ENCODE measurements at regions not wholly inside any gene's neighbourhood (a gene's known extent, or its start where the extent isn't known, plus 50 kb on each side); places are given as distances from the start of the nearest gene placed in this dataset.

DNA sequence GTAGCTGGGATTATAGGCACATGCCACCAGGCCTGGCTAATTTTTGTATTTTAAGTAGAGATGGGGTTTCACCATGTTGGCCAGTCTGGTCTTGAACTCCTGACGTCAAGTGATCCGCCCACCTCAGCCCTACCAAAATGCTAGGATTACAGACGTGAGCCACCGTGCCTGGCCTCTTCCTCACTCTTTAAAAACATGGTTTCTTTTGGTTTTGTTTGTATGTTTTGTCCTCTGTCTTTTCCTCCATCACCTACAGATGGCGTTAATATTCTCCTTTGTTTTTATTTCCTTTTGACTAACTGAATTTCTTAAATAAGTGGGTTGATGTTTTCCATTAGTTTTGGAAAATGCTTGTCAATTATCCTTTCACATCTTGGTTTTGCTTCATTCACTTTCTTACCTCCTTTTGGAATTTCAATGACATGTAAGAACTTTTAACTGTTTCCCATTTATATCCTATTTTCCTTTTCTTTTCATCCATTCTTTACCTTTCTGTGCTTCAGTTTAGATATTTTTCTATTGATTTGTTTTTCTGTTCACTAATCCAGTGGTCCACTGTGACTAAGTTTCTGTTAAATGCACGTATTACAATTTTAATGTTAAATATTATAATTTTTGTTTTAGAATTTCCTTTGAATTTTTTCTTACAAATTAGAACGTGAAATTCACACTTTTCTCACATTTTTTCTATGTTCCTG is 104.1 kb downstream of the ZNF467 start:
- TF ChIP-seq, protein P1, sequence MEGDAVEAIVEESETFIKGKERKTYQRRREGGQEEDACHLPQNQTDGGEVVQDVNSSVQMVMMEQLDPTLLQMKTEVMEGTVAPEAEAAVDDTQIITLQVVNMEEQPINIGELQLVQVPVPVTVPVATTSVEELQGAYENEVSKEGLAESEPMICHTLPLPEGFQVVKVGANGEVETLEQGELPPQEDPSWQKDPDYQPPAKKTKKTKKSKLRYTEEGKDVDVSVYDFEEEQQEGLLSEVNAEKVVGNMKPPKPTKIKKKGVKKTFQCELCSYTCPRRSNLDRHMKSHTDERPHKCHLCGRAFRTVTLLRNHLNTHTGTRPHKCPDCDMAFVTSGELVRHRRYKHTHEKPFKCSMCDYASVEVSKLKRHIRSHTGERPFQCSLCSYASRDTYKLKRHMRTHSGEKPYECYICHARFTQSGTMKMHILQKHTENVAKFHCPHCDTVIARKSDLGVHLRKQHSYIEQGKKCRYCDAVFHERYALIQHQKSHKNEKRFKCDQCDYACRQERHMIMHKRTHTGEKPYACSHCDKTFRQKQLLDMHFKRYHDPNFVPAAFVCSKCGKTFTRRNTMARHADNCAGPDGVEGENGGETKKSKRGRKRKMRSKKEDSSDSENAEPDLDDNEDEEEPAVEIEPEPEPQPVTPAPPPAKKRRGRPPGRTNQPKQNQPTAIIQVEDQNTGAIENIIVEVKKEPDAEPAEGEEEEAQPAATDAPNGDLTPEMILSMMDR (IDR thresholded peaks at IDR 0.05) = peak; percentile 62
- TF ChIP-seq POLR2AphosphoS5 (IDR thresholded peaks at IDR 0.05; ENCODE audit: low read depth, low read length) (no peak), SIN3A (IDR thresholded peaks at IDR 0.05; ENCODE audit: borderline replicate concordance, low read depth, low read length) (no peak), CHD2 (IDR thresholded peaks at IDR 0.05; ENCODE audit: low read length, partially characterized antibody) (no peak), FOSL2 (IDR thresholded peaks at IDR 0.05; ENCODE audit: borderline replicate concordance, low read depth) (no peak)
- TF ChIP-seq, protein P2, sequence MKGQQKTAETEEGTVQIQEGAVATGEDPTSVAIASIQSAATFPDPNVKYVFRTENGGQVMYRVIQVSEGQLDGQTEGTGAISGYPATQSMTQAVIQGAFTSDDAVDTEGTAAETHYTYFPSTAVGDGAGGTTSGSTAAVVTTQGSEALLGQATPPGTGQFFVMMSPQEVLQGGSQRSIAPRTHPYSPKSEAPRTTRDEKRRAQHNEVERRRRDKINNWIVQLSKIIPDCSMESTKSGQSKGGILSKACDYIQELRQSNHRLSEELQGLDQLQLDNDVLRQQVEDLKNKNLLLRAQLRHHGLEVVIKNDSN (IDR thresholded peaks at IDR 0.05; ENCODE audit: borderline replicate concordance, low read depth) = no peak
